SK-N-MC (cell line): ENCODE measurements at regions not wholly inside any gene's neighbourhood (a gene's known extent, or its start where the extent isn't known, plus 50 kb on each side); places are given as distances from the start of the nearest gene placed in this dataset.
"Not testable (repeated sequence)": the region's sequence is repeated elsewhere in the genome, so short reads cannot be mapped to it uniquely, and the experiment has no call there.

ENCODE experiments used
- DNase-seq: peaks from one replicate; pipeline ENCODE4 v3.0.0-alpha.2; 2011; ENCODE audit warnings: low read depth, low spot score
- H3K27ac ChIP-seq: fragments of 200-600 bp; sonication (generic); 2 replicates; pipeline ENCODE4 v1.5.1; 2016; ENCODE audit warnings: mixed run types
- H3K36me3 ChIP-seq: fragments of 200-600 bp; sonication (generic); 2 replicates; pipeline ENCODE4 v1.6.1; 2017; ENCODE audit warnings: antibody characterized with exemption, low read length, mixed read lengths; ENCODE audit not compliant: insufficient read depth
- H3K4me3 ChIP-seq: fragments of 200-600 bp; sonication (generic); 2 replicates; pipeline ENCODE4 v1.5.1; 2016
- H3K9ac ChIP-seq: fragments of 200-600 bp; sonication (generic); 2 replicates; pipeline ENCODE4 v1.8.0; 2017; ENCODE audit warnings: mixed run types, mixed read lengths; ENCODE audit not compliant: insufficient read length
- H3K9me3 ChIP-seq: fragments of 200-600 bp; sonication (generic); 2 replicates; pipeline ENCODE4 v1.6.1; 2017; ENCODE audit warnings: low read depth, mild to moderate bottlenecking, antibody characterized with exemption, low read length, moderate library complexity, mixed read lengths
- EZH2 ChIP-seq: fragments of 200-600 bp; sonication (generic); IDR thresholded peaks from one replicate; pipeline ENCODE4 v1.6.1; 2017; ENCODE audit warnings: antibody characterized with exemption
- FOXP2 ChIP-seq: optimal IDR thresholded peaks from 2 replicates; pipeline ENCODE3; 2011; ENCODE audit warnings: mild to moderate bottlenecking, moderate library complexity; ENCODE audit not compliant: insufficient read depth; ENCODE audit errors: extremely low read length, control extremely low read depth
- POLR2AphosphoS5 ChIP-seq: IDR thresholded peaks from 2 replicates; pipeline ENCODE4 v1.6.1; 2012; ENCODE audit warnings: mild to moderate bottlenecking, low read depth, low read length, borderline replicate concordance

GRCh38 chr2:238602223-238602960 lies 175.7 kb downstream of the ASB1 start:
- Histone ChIP-seq H3K9ac (no peak overlapping the region), H3K4me3 (no peak overlapping the region), H3K36me3 (no peaks in the 10 kb centered on the region), H3K9me3 (no peaks in the 10 kb centered on the region), H3K27ac (no peak overlapping the region)
- TF ChIP-seq POLR2AphosphoS5 = no peak
- TF ChIP-seq EZH2 = no peak
- no peak for DNase-seq

- no peaks in the 10 kb centered on the region for H3K36me3 ChIP-seq
- no peaks in the 10 kb centered on the region for H3K9me3 ChIP-seq
- no peak for DNase-seq
- no peak overlapping the region for H3K4me3 ChIP-seq
- TF ChIP-seq EZH2 (no peak), FOXP2 (no peak), POLR2AphosphoS5 (no peak)
- no peak overlapping the region for H3K27ac ChIP-seq
- no peak overlapping the region for H3K9ac ChIP-seq
These were observed 176.9 kb downstream of the ASB1 start for GRCh38 chr2:238603596-238603995.

- no peak for TF ChIP-seq FOXP2
- TF ChIP-seq EZH2 = no peak
- TF ChIP-seq POLR2AphosphoS5 = no peak
- no peak overlapping the region for H3K4me3 ChIP-seq
- DNase-seq = no peak
- H3K27ac ChIP-seq = no peak overlapping the region
- H3K9ac ChIP-seq = no peak overlapping the region
- H3K9me3 ChIP-seq = no peaks in the 10 kb centered on the region
- no peaks in the 10 kb centered on the region for H3K36me3 ChIP-seq
These were observed 179.6 kb downstream of the ASB1 start for GRCh38 chr2:238606311-238606710.

GRCh38 chr2:238613610-238614009 lies 186.9 kb downstream of the ASB1 start:
- Histone ChIP-seq H3K27ac (no peak overlapping the region), H3K36me3 (no peaks in the 10 kb centered on the region), H3K4me3 (no peak overlapping the region), H3K9ac (no peak overlapping the region), H3K9me3 (no peaks in the 10 kb centered on the region)
- DNase-seq = no peak
- no peak for TF ChIP-seq FOXP2

- H3K9me3 ChIP-seq = no peaks in the 10 kb centered on the region
- H3K4me3 ChIP-seq = no peak overlapping the region
- DNase-seq = no peak
- H3K27ac ChIP-seq = no peak overlapping the region
- no peaks in the 10 kb centered on the region for H3K36me3 ChIP-seq
- H3K9ac ChIP-seq = no peak overlapping the region
- TF ChIP-seq POLR2AphosphoS5 (no peak), FOXP2 (no peak), EZH2 (no peak)
These were observed 187.6 kb downstream of the ASB1 start for GRCh38 chr2:238614376-238614775.

GRCh38 chr2:238615187-238615586 lies 188.5 kb downstream of the ASB1 start:
- TF ChIP-seq EZH2 (no peak), FOXP2 (no peak), POLR2AphosphoS5 (no peak)
- Histone ChIP-seq H3K36me3 (no peaks in the 10 kb centered on the region), H3K27ac (no peak overlapping the region), H3K4me3 (no peak overlapping the region), H3K9ac (no peak overlapping the region), H3K9me3 (no peaks in the 10 kb centered on the region)
- DNase-seq = no peak

GRCh38 chr2:238616681-238617080 lies 190.0 kb downstream of the ASB1 start:
- no peak overlapping the region for H3K9ac ChIP-seq
- H3K36me3 ChIP-seq = no peaks in the 10 kb centered on the region
- H3K9me3 ChIP-seq = no peaks in the 10 kb centered on the region
- H3K4me3 ChIP-seq = no peak overlapping the region
- no peak for DNase-seq
- TF ChIP-seq POLR2AphosphoS5 = no peak
- no peak for TF ChIP-seq EZH2
- TF ChIP-seq FOXP2 = no peak
- no peak overlapping the region for H3K27ac ChIP-seq

- not testable (repeated sequence) for DNase-seq, H3K9ac ChIP-seq, H3K27ac ChIP-seq, H3K36me3 ChIP-seq, H3K9me3 ChIP-seq, H3K4me3 ChIP-seq
These were observed 192.0 kb downstream of the ASB1 start for GRCh38 chr2:238618494-238619283.

- H3K9ac ChIP-seq = no peak overlapping the region
- H3K4me3 ChIP-seq = no peak overlapping the region
- TF ChIP-seq FOXP2 (no peak), POLR2AphosphoS5 (no peak), EZH2 (no peak)
- no peaks in the 10 kb centered on the region for H3K36me3 ChIP-seq
- no peak for DNase-seq
- H3K27ac ChIP-seq = no peak overlapping the region
- no peaks in the 10 kb centered on the region for H3K9me3 ChIP-seq
These were observed 201.2 kb downstream of the ASB1 start for GRCh38 chr2:238627899-238628298.
